ENCODE measurements at regions not wholly inside any gene's neighbourhood (a gene's known extent, or its start where the extent isn't known, plus 50 kb on each side); places are given as distances from the start of the nearest gene placed in this dataset.
A peak's percentile ranks its signal among the peaks of the same experiment; 100 is the strongest.
"Not testable (repeated sequence)": the region's sequence is repeated elsewhere in the genome, so short reads cannot be mapped to it uniquely, and the experiment has no call there.

DNA sequence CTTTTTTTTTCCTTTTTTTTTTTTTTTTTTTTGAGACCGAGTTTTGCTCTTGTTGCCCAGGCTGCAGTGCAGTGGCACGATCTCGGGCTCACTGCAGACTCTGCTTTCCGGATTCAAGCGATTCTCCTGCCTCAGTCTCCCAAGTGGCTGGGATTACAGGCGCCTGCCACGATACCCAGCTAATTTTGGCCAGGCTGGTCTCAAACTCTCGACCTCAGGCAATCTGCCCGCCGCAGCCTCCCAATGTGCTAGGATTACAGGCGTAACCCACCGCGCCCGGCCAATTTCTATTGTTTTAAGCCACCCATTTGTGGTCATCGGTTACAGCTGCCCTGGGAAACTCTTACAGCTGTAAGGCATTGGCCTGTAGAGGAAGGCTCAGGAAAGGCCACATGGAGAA is 617.7 kb downstream of the GABRG2 start:
- TF ChIP-seq CTCF (IDR thresholded peaks at IDR 0.05) = no peak
- Histone ChIP-seq H3K27me3 (no peaks in the 10 kb centered on the region), H3K27ac (no peak overlapping the region), H3K9me3 (no peaks in the 10 kb centered on the region), H3K4me3 (no peak overlapping the region), H3K36me3 (no peaks in the 10 kb centered on the region), H3K4me1 (peaks cover 0 to 7% (median 0%) of the 10 kb centered on the region in 4 donors)
- intact Hi-C loops (cut with DNase I; ENCODE audit: low total_unique reads) = no loop called here
- DNase-seq = no peak

DNA sequence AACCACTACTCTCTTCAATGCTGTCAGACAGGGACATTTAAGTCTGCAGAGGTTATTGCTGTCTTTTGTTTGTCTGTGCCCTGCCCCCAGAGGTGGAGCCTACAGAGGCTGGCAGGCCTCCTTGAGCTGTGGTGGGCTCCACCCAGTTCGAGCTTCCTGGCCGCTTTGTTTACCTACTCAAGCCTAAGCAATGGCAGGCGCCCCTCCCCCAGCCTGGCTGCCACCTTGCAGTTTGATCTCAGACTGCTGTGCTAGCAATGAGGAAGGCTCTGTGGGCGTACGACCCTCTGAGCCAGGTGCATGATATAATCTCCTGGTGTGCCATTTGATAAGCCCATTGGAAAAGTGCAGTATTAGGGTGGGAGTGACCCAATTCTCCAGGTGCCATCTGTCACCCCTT is 628.7 kb downstream of the GABRG2 start:
- DNase-seq; H3K27me3 ChIP-seq; H3K9me3 ChIP-seq; intact Hi-C loops (cut with DNase I; ENCODE audit: low total_unique reads); H3K36me3 ChIP-seq; H3K4me1 ChIP-seq; H3K27ac ChIP-seq; H3K4me3 ChIP-seq: not testable (repeated sequence)

DNA sequence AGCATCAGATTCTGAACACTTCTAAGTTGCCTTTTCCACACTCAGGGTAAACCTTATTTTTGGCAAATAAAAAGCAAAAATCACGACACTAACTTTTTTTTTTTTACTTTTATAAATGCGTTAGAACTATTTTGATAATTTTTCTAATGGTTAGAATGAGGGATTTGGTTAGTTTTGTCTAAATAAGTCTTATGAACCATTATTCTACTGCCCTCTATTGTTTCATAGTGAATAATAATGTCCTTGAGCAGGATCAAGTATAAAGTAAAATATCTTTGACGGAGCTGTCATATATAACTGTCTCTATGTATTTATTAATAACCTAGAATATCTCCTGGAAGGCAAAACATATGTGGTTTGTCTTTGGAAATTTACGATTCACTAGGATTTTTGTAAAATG is 631.8 kb downstream of the GABRG2 start:
- no peak for DNase-seq
- peak in 1 of 2 experiments; percentile 16 for TF ChIP-seq CTCF (IDR thresholded peaks at IDR 0.05)
- H3K4me1 ChIP-seq = no peaks in the 10 kb centered on the region
- H3K4me3 ChIP-seq = no peak overlapping the region
- H3K9me3 ChIP-seq = no peaks in the 10 kb centered on the region
- intact Hi-C loops (cut with DNase I; ENCODE audit: low total_unique reads) = no loop called here
- H3K27ac ChIP-seq = no peak overlapping the region
- no peaks in the 10 kb centered on the region for H3K27me3 ChIP-seq
- no peaks in the 10 kb centered on the region for H3K36me3 ChIP-seq

DNA sequence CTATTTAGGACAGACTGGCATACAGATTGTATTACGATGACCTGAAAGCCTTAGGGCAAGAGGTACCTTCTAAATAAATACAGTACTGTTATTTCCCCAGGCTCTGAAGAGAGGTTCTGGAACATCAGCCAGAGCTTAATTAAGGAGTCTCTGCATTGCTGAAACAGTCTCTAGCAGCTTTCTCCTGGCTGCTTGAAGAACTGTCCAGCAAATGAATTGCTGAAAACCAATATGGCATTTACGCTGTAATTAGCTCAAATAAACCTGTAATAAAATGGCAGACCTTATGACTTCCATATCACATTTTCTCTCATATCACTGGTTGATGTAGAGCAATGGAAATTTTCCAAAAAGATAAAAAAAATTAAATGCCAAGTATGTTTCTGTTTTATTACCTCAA is 636.3 kb downstream of the GABRG2 start:
- H3K27ac ChIP-seq = no peak overlapping the region
- DNase-seq = no peak
- no peak overlapping the region for H3K4me3 ChIP-seq
- TF ChIP-seq CTCF (IDR thresholded peaks at IDR 0.05) = no peak
- intact Hi-C loops (cut with DNase I; ENCODE audit: low total_unique reads) = no loop called here
- no peaks in the 10 kb centered on the region for H3K9me3 ChIP-seq
- no peaks in the 10 kb centered on the region for H3K4me1 ChIP-seq
- H3K36me3 ChIP-seq = no peaks in the 10 kb centered on the region
- no peaks in the 10 kb centered on the region for H3K27me3 ChIP-seq

DNA sequence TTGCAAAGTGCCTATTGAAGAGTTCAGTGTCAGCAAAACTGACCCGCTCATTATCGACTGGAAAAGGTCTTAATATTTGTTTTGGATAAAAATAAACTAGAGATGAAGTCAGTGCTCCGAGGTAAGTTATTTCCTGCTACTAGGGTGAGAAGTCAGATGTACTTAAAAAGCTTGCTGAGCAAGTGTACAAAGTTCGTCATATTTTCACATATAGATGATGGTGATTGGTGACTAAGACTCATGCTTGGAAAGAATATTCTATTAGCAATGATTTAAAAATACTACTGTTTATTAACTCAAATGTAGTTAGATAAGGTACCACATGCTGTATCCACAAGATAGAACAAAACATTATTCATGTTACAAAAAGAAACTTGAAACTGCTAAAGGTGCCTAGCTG is 643.7 kb downstream of the GABRG2 start:
- Histone ChIP-seq H3K36me3 (no peaks in the 10 kb centered on the region), H3K27me3 (no peaks in the 10 kb centered on the region), H3K9me3 (no peaks in the 10 kb centered on the region), H3K4me1 (no peaks in the 10 kb centered on the region), H3K27ac (no peak overlapping the region), H3K4me3 (no peak overlapping the region)
- DNase-seq = no peak
- intact Hi-C loops (cut with DNase I; ENCODE audit: low total_unique reads) = no loop called here
- no peak for TF ChIP-seq CTCF (IDR thresholded peaks at IDR 0.05)

- Histone ChIP-seq H3K4me1 (no peaks in the 10 kb centered on the region), H3K9me3 (peaks cover 0 to 7% (median 0%) of the 10 kb centered on the region in 3 donors), H3K27ac (no peak overlapping the region), H3K27me3 (no peaks in the 10 kb centered on the region), H3K36me3 (no peaks in the 10 kb centered on the region), H3K4me3 (no peak overlapping the region)
- no peak for DNase-seq
- intact Hi-C loops (cut with DNase I; ENCODE audit: low total_unique reads) = no loop called here
- TF ChIP-seq CTCF (IDR thresholded peaks at IDR 0.05) = no peak
Observed at GRCh38 chr5:162719720-162720119, 652.1 kb downstream of the GABRG2 start.
